ENCODE measurements at regions not wholly inside any gene's neighbourhood (a gene's known extent, or its start where the extent isn't known, plus 50 kb on each side); places are given as distances from the start of the nearest gene placed in this dataset.

GRCh38 chr3:31093606-31094005 lies 199.1 kb upstream of the GADL1 start:
- Histone ChIP-seq H3K4me1 (ENCODE audit: insufficient read depth) (no peaks in the 10 kb centered on the region), H3K4me3 (no peak overlapping the region), H3K36me3 (no peaks in the 10 kb centered on the region), H3K27ac (no peak overlapping the region), H3K27me3 (no peaks in the 10 kb centered on the region), H3K9me3 (no peaks in the 10 kb centered on the region)
- DNase-seq: no peak
- WGBS, 3 donors: 89 to 97% (median 94%) methylated on average over 3 of the region's 3 CpGs
- TF ChIP-seq CTCF (IDR thresholded peaks at IDR 0.05): no peak
- no peak for TF ChIP-seq POLR2A (IDR thresholded peaks at IDR 0.05)
- no peak for TF ChIP-seq EP300 (IDR thresholded peaks at IDR 0.05)
- intact Hi-C loops (cut with DNase I): no loop called here

GRCh38 chr3:31094048-31094447 lies 199.6 kb upstream of the GADL1 start:
- Histone ChIP-seq H3K36me3 (no peaks in the 10 kb centered on the region), H3K27ac (no peak overlapping the region), H3K27me3 (no peaks in the 10 kb centered on the region), H3K9me3 (no peaks in the 10 kb centered on the region), H3K4me1 (ENCODE audit: insufficient read depth) (no peaks in the 10 kb centered on the region), H3K4me3 (no peak overlapping the region)
- DNase-seq: no peak
- WGBS, 3 donors: 29 to 72% (median 60%) methylated on average over 4 of the region's 4 CpGs
- TF ChIP-seq POLR2A (IDR thresholded peaks at IDR 0.05) (no peak), CTCF (IDR thresholded peaks at IDR 0.05) (no peak), EP300 (IDR thresholded peaks at IDR 0.05) (no peak)
- intact Hi-C loops (cut with DNase I): no loop called here

GRCh38 chr3:31095255-31095654 lies 200.8 kb upstream of the GADL1 start:
- no peaks in the 10 kb centered on the region for H3K9me3 ChIP-seq
- H3K36me3 ChIP-seq: no peaks in the 10 kb centered on the region
- intact Hi-C loops (cut with DNase I): no loop called here
- 69 to 78% (median 71%) methylated on average over 3 of the region's 3 CpGs for WGBS, 3 donors
- no peaks in the 10 kb centered on the region for H3K4me1 ChIP-seq (ENCODE audit: insufficient read depth)
- H3K27ac ChIP-seq: no peak overlapping the region
- TF ChIP-seq EP300 (IDR thresholded peaks at IDR 0.05) (no peak), CTCF (IDR thresholded peaks at IDR 0.05) (no peak), POLR2A (IDR thresholded peaks at IDR 0.05) (no peak)
- no peak for DNase-seq
- no peak overlapping the region for H3K4me3 ChIP-seq
- H3K27me3 ChIP-seq: no peaks in the 10 kb centered on the region

- WGBS, 3 donors: 60 to 64% (median 61%) methylated on average over 5 of the region's 5 CpGs
- Histone ChIP-seq H3K9me3 (no peaks in the 10 kb centered on the region), H3K27me3 (no peaks in the 10 kb centered on the region), H3K36me3 (no peaks in the 10 kb centered on the region), H3K27ac (no peak overlapping the region), H3K4me3 (no peak overlapping the region), H3K4me1 (ENCODE audit: insufficient read depth) (no peaks in the 10 kb centered on the region)
- intact Hi-C loops (cut with DNase I): no loop called here
- no peak for TF ChIP-seq POLR2A (IDR thresholded peaks at IDR 0.05)
- TF ChIP-seq EP300 (IDR thresholded peaks at IDR 0.05): no peak
- TF ChIP-seq CTCF (IDR thresholded peaks at IDR 0.05): no peak
- no peak for DNase-seq
Measured at GRCh38 chr3:31096661-31097395, 202.4 kb upstream of the GADL1 start.
